PC-9 (cell line): ENCODE measurements at regions not wholly inside any gene's neighbourhood (a gene's known extent, or its start where the extent isn't known, plus 50 kb on each side); places are given as distances from the start of the nearest gene placed in this dataset.

Source experiments
- BruUV-seq: library from RNA; stranded (reverse); fragments of 400-500 nt; replicated peaks from 2 replicates; lab custom pipeline; 2021; lab: Mats Ljungman, UMichigan
- CTCF ChIA-PET: fragments of 300-600 bp; sonication (Branson Sonifier 250); formaldehyde crosslinking; loops from one replicate; lab custom pipeline; 2022; ENCODE audit warnings: antibody characterized with exemption; lab: Charles Lee
- POLR2A ChIA-PET: fragments of 300-600 bp; sonication (Branson Sonifier 250); formaldehyde crosslinking; loops from one replicate; lab custom pipeline; 2022; ENCODE audit warnings: antibody characterized with exemption; ENCODE audit not compliant: unreplicated experiment; lab: Charles Lee
- DNase-seq, 2 experiments: peaks; one replicate each; pipeline versions ENCODE4 v3.0.0 to v3.0.0-alpha.2; 2015 to 2022; ENCODE audit warnings: mixed read lengths in 1 of 2
- H2AFZ ChIP-seq: fragments of 200-600 bp; sonication (generic); 2 replicates; pipeline ENCODE4 v1.8.1; 2017; ENCODE audit warnings: antibody characterized with exemption
- H3F3A ChIP-seq: fragments of 200-600 bp; sonication (generic); 2 replicates; pipeline ENCODE4 v1.8.1; 2017; ENCODE audit warnings: antibody characterized with exemption, mild to moderate bottlenecking, low read depth; ENCODE audit not compliant: insufficient read depth
- H3K27ac ChIP-seq: fragments of 200-600 bp; sonication (generic); 2 replicates; pipeline ENCODE4 v1.6.1; 2016; ENCODE audit warnings: mixed run types
- H3K27me3 ChIP-seq: fragments of 200-600 bp; sonication (generic); 2 replicates; pipeline ENCODE4 v1.6.1; 2016; ENCODE audit warnings: low read depth, mixed run types; ENCODE audit not compliant: insufficient read depth
- H3K36me3 ChIP-seq: fragments of 200-600 bp; sonication (generic); 2 replicates; pipeline ENCODE4 v1.6.1; 2016; ENCODE audit warnings: low read depth, mixed run types
- H3K4me1 ChIP-seq: fragments of 200-600 bp; sonication (generic); replicated peaks from 2 replicates; pipeline ENCODE4 v1.6.1; 2016; ENCODE audit warnings: mixed run types; ENCODE audit not compliant: insufficient read depth
- H3K4me2 ChIP-seq: fragments of 200-600 bp; sonication (generic); 2 replicates; pipeline ENCODE4 v1.6.1; 2017; ENCODE audit warnings: mixed run types
- H3K4me3 ChIP-seq: fragments of 200-600 bp; sonication (generic); 2 replicates; pipeline ENCODE4 v1.6.1; 2016; ENCODE audit warnings: mixed run types
- H3K79me2 ChIP-seq: fragments of 200-600 bp; sonication (generic); 2 replicates; pipeline ENCODE4 v1.6.1; 2017; ENCODE audit warnings: low read depth, mixed run types
- H3K9me2 ChIP-seq: fragments of 200-600 bp; sonication (generic); 2 replicates; pipeline ENCODE4 v1.8.1; 2017; ENCODE audit warnings: mild to moderate bottlenecking; ENCODE audit not compliant: insufficient read depth
- H3K9me3 ChIP-seq: fragments of 200-600 bp; sonication (generic); 2 replicates; pipeline ENCODE4 v1.8.1; 2016; ENCODE audit warnings: low read depth; ENCODE audit not compliant: insufficient read depth
- H4K20me1 ChIP-seq: fragments of 200-600 bp; sonication (generic); 2 replicates; pipeline ENCODE4 v1.8.1; 2017; ENCODE audit not compliant: insufficient read depth
- CTCF ChIP-seq: fragments of 200-600 bp; sonication (generic); conservative IDR thresholded peaks from 2 replicates; pipeline ENCODE4 v1.6.1; 2017; ENCODE audit warnings: mixed run types, antibody characterized with exemption, mild to moderate bottlenecking, moderate library complexity
- EZH2 ChIP-seq: fragments of 200-600 bp; sonication (generic); IDR thresholded peaks from 2 replicates; pipeline ENCODE4 v1.8.0; 2017; ENCODE audit warnings: antibody characterized with exemption, low read depth
- intact Hi-C: fragments of 100-400 bp; cut with micrococcal nuclease; formaldehyde crosslinking; loops from one replicate; pipeline ENCODE4 v1.10.0; 2022; ENCODE audit not compliant: unreplicated experiment

- ChIA-PET POLR2A (no interaction called here), CTCF (no interaction called here)
- TF ChIP-seq EZH2 (no peak), CTCF (no peak)
- no peaks in the 10 kb centered on the region for H3K36me3 ChIP-seq
- no TSS peak for BruUV-seq
- no peaks in the 10 kb centered on the region for H3K9me2 ChIP-seq
- H3K4me3 ChIP-seq: no peak overlapping the region
- H3F3A ChIP-seq: no peaks in the 10 kb centered on the region
- H3K27ac ChIP-seq: no peak overlapping the region
- no peak overlapping the region for H2AFZ ChIP-seq
- no peak overlapping the region for H3K4me2 ChIP-seq
- no peaks in the 10 kb centered on the region for H3K4me1 ChIP-seq
- intact Hi-C loops: no loop called here
- no peak for DNase-seq
- H3K9me3 ChIP-seq: no peaks in the 10 kb centered on the region
- no peaks in the 10 kb centered on the region; the same call in 1 of the 2 replicates for H4K20me1 ChIP-seq
- H3K79me2 ChIP-seq: no peaks in the 10 kb centered on the region
- no peaks in the 10 kb centered on the region for H3K27me3 ChIP-seq
Measured at GRCh38 chr5:93653716-93654115, 70.7 kb downstream of the NR2F1 start.

- intact Hi-C loops: no loop called here
- BruUV-seq: no TSS peak
- no peak overlapping the region for H3K4me3 ChIP-seq
- DNase-seq: no peak
- no peaks in the 10 kb centered on the region for H3F3A ChIP-seq
- no peak overlapping the region for H3K27ac ChIP-seq
- H3K9me2 ChIP-seq: no peaks in the 10 kb centered on the region; the same call in 1 of the 2 replicates
- H3K4me1 ChIP-seq: no peaks in the 10 kb centered on the region
- no peaks in the 10 kb centered on the region for H3K79me2 ChIP-seq
- no peaks in the 10 kb centered on the region for H4K20me1 ChIP-seq
- ChIA-PET CTCF (no interaction called here), POLR2A (no interaction called here)
- no peaks in the 10 kb centered on the region for H3K27me3 ChIP-seq
- H2AFZ ChIP-seq: no peak overlapping the region
- H3K9me3 ChIP-seq: no peaks in the 10 kb centered on the region
- no peaks in the 10 kb centered on the region for H3K36me3 ChIP-seq
- TF ChIP-seq CTCF (no peak), EZH2 (no peak)
- H3K4me2 ChIP-seq: no peak overlapping the region
Measured at GRCh38 chr5:93649234-93649900, 66.3 kb downstream of the NR2F1 start.

- POLR2A ChIA-PET: no interaction called here
- H3K4me2 ChIP-seq: no peak overlapping the region
- no peaks in the 10 kb centered on the region for H3F3A ChIP-seq
- BruUV-seq: no TSS peak
- H3K4me3 ChIP-seq: no peak overlapping the region
- no peaks in the 10 kb centered on the region for H3K36me3 ChIP-seq
- no peak for DNase-seq
- H3K27ac ChIP-seq: no peak overlapping the region
- H3K27me3 ChIP-seq: no peaks in the 10 kb centered on the region
- H3K79me2 ChIP-seq: no peaks in the 10 kb centered on the region
- CTCF ChIA-PET: no interaction called here
- intact Hi-C loops: no loop called here
- no peaks in the 10 kb centered on the region for H3K4me1 ChIP-seq
- no peaks in the 10 kb centered on the region; the same call in 1 of the 2 replicates for H3K9me2 ChIP-seq
- TF ChIP-seq CTCF (no peak), EZH2 (no peak)
- no peaks in the 10 kb centered on the region for H3K9me3 ChIP-seq
- no peak overlapping the region for H2AFZ ChIP-seq
- H4K20me1 ChIP-seq: no peaks in the 10 kb centered on the region
Measured at GRCh38 chr5:93644760-93645159, 61.7 kb downstream of the NR2F1 start.
